Suprapubic skin (tissue), 4 donors: ENCODE measurements at regions not wholly inside any gene's neighbourhood (a gene's known extent, or its start where the extent isn't known, plus 50 kb on each side); places are given as distances from the start of the nearest gene placed in this dataset.

Experiments
- EP300 ChIP-seq: sonication (generic); formaldehyde crosslinking; IDR thresholded peaks from one replicate; pipeline ENCODE4 v1.6.1; 2017; ENCODE audit warnings: antibody characterized with exemption
- POLR2A ChIP-seq, 2 donors: fragments of 450-650 bp; IDR thresholded peaks; one replicate each; pipeline ENCODE4 v1.6.1; 2017; ENCODE audit warnings: antibody characterized with exemption in 2 of 2, mild to moderate bottlenecking in 2 of 2, moderate library complexity in 2 of 2
- POLR2AphosphoS5 ChIP-seq, 3 donors: sonication (generic); formaldehyde crosslinking; IDR thresholded peaks; one replicate each; pipeline ENCODE4 v1.6.1; 2017; ENCODE audit warnings: antibody characterized with exemption in 3 of 3
- TF ChIP-seq, protein P1 (sequence below), 2 donors: fragments of 200-600 bp in 1 of 2; fragments of 450-650 bp in 1 of 2; sonication (generic) in 1 of 2; IDR thresholded peaks; one replicate each; pipeline ENCODE4 v1.5.1; 2016 to 2019; ENCODE audit warnings: antibody characterized with exemption in 2 of 2, mild to moderate bottlenecking in 1 of 2, moderate library complexity in 1 of 2

DNA sequence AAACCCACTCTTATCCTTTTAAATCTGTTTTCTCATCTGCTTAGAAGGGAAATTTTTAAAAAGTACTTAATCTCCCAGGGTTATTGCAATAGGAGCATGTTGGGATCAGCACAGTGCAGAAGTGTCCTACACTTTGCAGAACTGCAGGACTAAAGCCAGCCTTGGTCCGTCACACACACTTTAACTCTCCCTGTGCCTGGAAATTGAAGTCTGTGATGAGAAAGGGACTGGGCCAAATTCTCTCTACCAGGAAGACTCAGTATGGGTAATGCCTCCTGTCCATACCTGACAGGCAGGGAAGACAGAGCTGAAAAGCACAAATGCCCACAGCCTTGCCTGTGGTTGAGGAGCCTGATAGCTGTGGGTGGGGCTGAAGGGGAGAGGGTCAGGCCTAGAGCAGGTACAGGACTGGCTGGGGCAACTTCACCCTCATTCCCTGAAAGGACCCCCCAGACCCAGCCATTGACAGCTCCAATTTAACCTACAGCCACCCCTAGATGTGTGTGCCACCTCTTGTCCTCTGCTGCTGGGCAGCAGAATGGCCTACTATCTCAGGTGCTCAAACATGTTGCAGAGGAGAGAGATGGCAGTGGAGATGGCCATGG lies 377.2 kb upstream of the KLHL29 start:
- TF ChIP-seq, protein P1, sequence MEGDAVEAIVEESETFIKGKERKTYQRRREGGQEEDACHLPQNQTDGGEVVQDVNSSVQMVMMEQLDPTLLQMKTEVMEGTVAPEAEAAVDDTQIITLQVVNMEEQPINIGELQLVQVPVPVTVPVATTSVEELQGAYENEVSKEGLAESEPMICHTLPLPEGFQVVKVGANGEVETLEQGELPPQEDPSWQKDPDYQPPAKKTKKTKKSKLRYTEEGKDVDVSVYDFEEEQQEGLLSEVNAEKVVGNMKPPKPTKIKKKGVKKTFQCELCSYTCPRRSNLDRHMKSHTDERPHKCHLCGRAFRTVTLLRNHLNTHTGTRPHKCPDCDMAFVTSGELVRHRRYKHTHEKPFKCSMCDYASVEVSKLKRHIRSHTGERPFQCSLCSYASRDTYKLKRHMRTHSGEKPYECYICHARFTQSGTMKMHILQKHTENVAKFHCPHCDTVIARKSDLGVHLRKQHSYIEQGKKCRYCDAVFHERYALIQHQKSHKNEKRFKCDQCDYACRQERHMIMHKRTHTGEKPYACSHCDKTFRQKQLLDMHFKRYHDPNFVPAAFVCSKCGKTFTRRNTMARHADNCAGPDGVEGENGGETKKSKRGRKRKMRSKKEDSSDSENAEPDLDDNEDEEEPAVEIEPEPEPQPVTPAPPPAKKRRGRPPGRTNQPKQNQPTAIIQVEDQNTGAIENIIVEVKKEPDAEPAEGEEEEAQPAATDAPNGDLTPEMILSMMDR (IDR thresholded peaks at IDR 0.05): no peak
- TF ChIP-seq POLR2A (IDR thresholded peaks at IDR 0.05): no peak
- TF ChIP-seq POLR2AphosphoS5 (IDR thresholded peaks at IDR 0.05): no peak
- no peak for TF ChIP-seq EP300
